B cell (primary cell): ENCODE measurements at regions not wholly inside any gene's neighbourhood (a gene's known extent, or its start where the extent isn't known, plus 50 kb on each side); places are given as distances from the start of the nearest gene placed in this dataset.

Source experiments
- ATAC-seq: fragments of 200-7000 bp; cut with Tn5 transposase; one replicate; pipeline ENCODE4 v1.10.0; 2021; ENCODE audit warnings: low read depth, mild to moderate bottlenecking, moderate number of reproducible peaks, moderate library complexity
- CTCF ChIA-PET: fragments of 350-600 bp; sonication (Branson Sonifier 250); formaldehyde crosslinking; loops from one replicate; lab custom pipeline; 2021; ENCODE audit warnings: antibody characterized with exemption, inconsistent platforms; lab: Charles Lee
- POLR2A ChIA-PET: fragments of 350-600 bp; sonication (Branson Sonifier 250); formaldehyde crosslinking; loops from one replicate; lab custom pipeline; 2021; ENCODE audit warnings: antibody characterized with exemption; lab: Charles Lee
- DNase-seq: peaks from one replicate; pipeline ENCODE4 v3.0.0; 2013
- H2AFZ ChIP-seq: 2 replicates; pipeline ENCODE4 v1.6.1; 2012; ENCODE audit warnings: mild to moderate bottlenecking, low read depth, low read length; ENCODE audit not compliant: insufficient read depth, poor library complexity, severe bottlenecking
- H3K27ac ChIP-seq, 2 donors: 1 replicate in 1 of 2; 2 replicates in 1 of 2; pipeline ENCODE4 v1.5.1; 2012 to 2013; ENCODE audit warnings: low read length in 2 of 2, mild to moderate bottlenecking in 2 of 2, moderate library complexity in 1 of 2
- H3K27me3 ChIP-seq, 4 experiments: fragments of 200-600 bp in 1 of 4; sonication (generic) in 1 of 4; replicated peaks in 1 of 4; 1 replicate in 2 of 4; 2 replicates in 2 of 4; pipeline versions ENCODE4 v1.6.1 to v1.7.0; 2013 to 2016; ENCODE audit warnings: low read length in 3 of 4, mild to moderate bottlenecking in 2 of 4, mixed read lengths in 1 of 4, moderate library complexity in 1 of 4; ENCODE audit not compliant: insufficient read depth in 4 of 4, control insufficient read depth in 3 of 4; ENCODE audit errors: control extremely low read depth in 1 of 4
- H3K36me3 ChIP-seq, 2 experiments: replicated peaks in 1 of 2; 1 replicate in 1 of 2; 2 replicates in 1 of 2; pipeline versions ENCODE4 v1.6.1 to v1.7.1; 2013; ENCODE audit warnings: low read length in 1 of 2; ENCODE audit not compliant: insufficient read depth in 2 of 2, control insufficient read depth in 1 of 2; ENCODE audit errors: control extremely low read depth in 1 of 2, extremely low read depth in 1 of 2
- H3K4me1 ChIP-seq, 2 donors: fragments of 200-600 bp in 1 of 2; sonication (generic) in 1 of 2; 1 replicate in 1 of 2; 2 replicates in 1 of 2; pipeline versions ENCODE4 v1.5.1 to v1.6.1; 2013 to 2017; ENCODE audit warnings: low read length in 2 of 2; ENCODE audit not compliant: control insufficient read depth in 2 of 2, insufficient read depth in 2 of 2
- H3K4me2 ChIP-seq: replicated peaks from 2 replicates; pipeline ENCODE3; 2012; ENCODE audit warnings: mild to moderate bottlenecking, low read depth, low read length; ENCODE audit not compliant: poor library complexity, severe bottlenecking
- H3K4me3 ChIP-seq, 5 experiments: fragments of 200-600 bp in 1 of 5; sonication (generic) in 1 of 5; 1 replicate in 3 of 5; 2 replicates in 2 of 5; pipeline versions ENCODE4 v1.5.1 to v1.7.0; 2011 to 2016; ENCODE audit warnings: low read length in 4 of 5, mild to moderate bottlenecking in 4 of 5, low read depth in 2 of 5, control low read depth in 1 of 5, moderate library complexity in 1 of 5; ENCODE audit not compliant: insufficient read depth in 1 of 5; ENCODE audit errors: control extremely low read depth in 1 of 5, extremely low read depth in 1 of 5
- H3K79me2 ChIP-seq: fragments of 200-600 bp; sonication (generic); one replicate; pipeline ENCODE4 v1.6.0; 2016; ENCODE audit warnings: low read length; ENCODE audit not compliant: control insufficient read depth, insufficient read depth
- H3K9ac ChIP-seq: fragments of 200-600 bp; sonication (generic); 2 replicates; pipeline ENCODE4 v1.6.1; 2017; ENCODE audit warnings: mild to moderate bottlenecking, low read length, moderate library complexity
- H3K9me3 ChIP-seq, 3 donors: one replicate each; pipeline versions ENCODE4 v1.6.1 to v1.7.1; 2013; ENCODE audit warnings: low read length in 2 of 3; ENCODE audit not compliant: control insufficient read depth in 2 of 3, insufficient read depth in 1 of 3; ENCODE audit errors: control extremely low read depth in 1 of 3
- H4K20me1 ChIP-seq: 2 replicates; pipeline ENCODE4 v1.6.0; 2012; ENCODE audit warnings: mild to moderate bottlenecking, low read length; ENCODE audit not compliant: insufficient read depth, control insufficient read depth, poor library complexity, severe bottlenecking
- H3K27ac Mint-ChIP-seq: one replicate; pipeline ENCODE4 v1.8.0; 2021; ENCODE audit warnings: mixed read lengths
- H3K27me3 Mint-ChIP-seq: one replicate; pipeline ENCODE4 v1.8.0; 2021; ENCODE audit warnings: mixed read lengths
- H3K4me1 Mint-ChIP-seq: one replicate; pipeline ENCODE4 v1.8.0; 2021; ENCODE audit warnings: mixed read lengths
- H3K4me3 Mint-ChIP-seq: one replicate; pipeline ENCODE4 v1.8.0; 2021; ENCODE audit warnings: mixed read lengths
- H3K9me3 Mint-ChIP-seq: one replicate; pipeline ENCODE4 v1.8.0; 2022; ENCODE audit warnings: mixed read lengths; ENCODE audit not compliant: insufficient read depth
- CTCF ChIP-seq: fragments of 200-600 bp; IDR thresholded peaks from one replicate; pipeline ENCODE4 v1.8.0; 2022; ENCODE audit warnings: antibody characterized with exemption, mild to moderate bottlenecking
- EZH2 ChIP-seq: IDR thresholded peaks from 2 replicates; pipeline ENCODE4 v1.6.1; 2012; ENCODE audit warnings: borderline replicate concordance, low read depth, mild to moderate bottlenecking, moderate library complexity, low read length; ENCODE audit not compliant: insufficient read depth, poor library complexity, severe bottlenecking
- WGBS: methylation state at CpG from one replicate; pipeline ENCODE4 v1.1.5; 2013; ENCODE audit warnings: missing lambda C conversion rate; ENCODE audit not compliant: insufficient coverage; 5-methylcytosine and 5-hydroxymethylcytosine counted together
- intact Hi-C: fragments of 100-400 bp; cut with micrococcal nuclease; formaldehyde crosslinking; loops from one replicate; pipeline ENCODE4 v1.10.0; 2022

GRCh38 chr3:28139288-28139687, 102.1 kb upstream of the CMC1 start:
- H4K20me1 ChIP-seq = no peaks in the 10 kb centered on the region
- no peaks in the 10 kb centered on the region for H3K27me3 ChIP-seq
- no peak for TF ChIP-seq EZH2
- no peak for TF ChIP-seq CTCF
- POLR2A ChIA-PET = no interaction called here
- no peak overlapping the region for H3K9ac ChIP-seq
- DNase-seq (no peak), ATAC-seq (no peak)
- 83% methylated on average over 3 of the region's 4 CpGs for WGBS
- no peak overlapping the region for H3K4me2 ChIP-seq
- H3K9me3 Mint-ChIP-seq = no peaks in the 10 kb centered on the region
- CTCF ChIA-PET = no interaction called here
- H3K36me3 ChIP-seq = no peaks in the 10 kb centered on the region
- no peak overlapping the region for H3K27ac ChIP-seq
- no peaks in the 10 kb centered on the region for H3K9me3 ChIP-seq
- H3K4me1 ChIP-seq = peaks cover 0 to 3% of the 10 kb centered on the region in 2 donors
- H3K4me3 ChIP-seq = no peak overlapping the region
- no peaks in the 10 kb centered on the region for H3K79me2 ChIP-seq
- no peaks in the 10 kb centered on the region for H3K27me3 Mint-ChIP-seq
- H2AFZ ChIP-seq = no peak overlapping the region
- no peak overlapping the region for H3K4me3 Mint-ChIP-seq
- no peaks in the 10 kb centered on the region for H3K4me1 Mint-ChIP-seq
- intact Hi-C loops = no loop called here
- H3K27ac Mint-ChIP-seq = no peak overlapping the region

GRCh38 chr3:28139967-28140634, 101.3 kb upstream of the CMC1 start:
- 60% methylated on average over 2 of the region's 5 CpGs for WGBS
- POLR2A ChIA-PET = no interaction called here
- Histone ChIP-seq H4K20me1 (no peaks in the 10 kb centered on the region), H3K4me2 (no peak overlapping the region), H3K36me3 (no peaks in the 10 kb centered on the region), H2AFZ (no peak overlapping the region), H3K27me3 (no peaks in the 10 kb centered on the region), H3K79me2 (no peaks in the 10 kb centered on the region), H3K4me3 (no peak overlapping the region), H3K9me3 (no peaks in the 10 kb centered on the region), H3K27ac (no peak overlapping the region), H3K4me1 (peaks cover 0 to 3% of the 10 kb centered on the region in 2 donors), H3K9ac (no peak overlapping the region)
- H3K4me1 Mint-ChIP-seq = no peaks in the 10 kb centered on the region
- no peaks in the 10 kb centered on the region for H3K27me3 Mint-ChIP-seq
- ATAC-seq (no peak), DNase-seq (no peak)
- no peak overlapping the region for H3K4me3 Mint-ChIP-seq
- no peaks in the 10 kb centered on the region for H3K9me3 Mint-ChIP-seq
- CTCF ChIA-PET = no interaction called here
- TF ChIP-seq EZH2 (no peak), CTCF (no peak)
- intact Hi-C loops = no loop called here
- H3K27ac Mint-ChIP-seq = no peak overlapping the region
